22Rv1 (cell line): ENCODE measurements at regions not wholly inside any gene's neighbourhood (a gene's known extent, or its start where the extent isn't known, plus 50 kb on each side); places are given as distances from the start of the nearest gene placed in this dataset.

ENCODE experiments used
- CTCF ChIP-seq: fragments of 450-650 bp; IDR thresholded peaks from 2 replicates; pipeline ENCODE4 v1.5.1; 2017; ENCODE audit warnings: mild to moderate bottlenecking
- ZFX ChIP-seq: fragments of 450-650 bp; IDR thresholded peaks from 2 replicates; pipeline ENCODE4 v1.6.1; 2017; ENCODE audit warnings: antibody characterized with exemption, borderline replicate concordance

GRCh38 chr3:194760494-194761137 is 74.9 kb downstream of the FAM43A start:
- TF ChIP-seq CTCF = no peak
- no peak for TF ChIP-seq ZFX
